ENCODE measurements at regions not wholly inside any gene's neighbourhood (a gene's known extent, or its start where the extent isn't known, plus 50 kb on each side); places are given as distances from the start of the nearest gene placed in this dataset.
"Not testable (repeated sequence)": the region's sequence is repeated elsewhere in the genome, so short reads cannot be mapped to it uniquely, and the experiment has no call there.

- intact Hi-C loops (cut with DNase I; ENCODE audit: low total_unique reads), result no loop called here
- no peak for TF ChIP-seq CTCF (IDR thresholded peaks at IDR 0.05)
- TF ChIP-seq POLR2A (IDR thresholded peaks at IDR 0.05), result no peak
- Histone ChIP-seq H3K4me1 (no peaks in the 10 kb centered on the region), H3K36me3 (no peaks in the 10 kb centered on the region), H3K4me3 (no peak overlapping the region), H3K27ac (no peak overlapping the region), H3K9me3 (peaks cover 0 to 5% of the 10 kb centered on the region in 2 donors), H3K27me3 (no peaks in the 10 kb centered on the region)
- DNase-seq, result no peak
These were observed 1042.0 kb downstream of the DNAJB9 start for GRCh38 chr7:109611656-109612055.

GRCh38 chr7:109616551-109617069, 1046.9 kb downstream of the DNAJB9 start:
- no peak for DNase-seq
- Histone ChIP-seq H3K36me3 (no peaks in the 10 kb centered on the region), H3K9me3 (peaks cover 0 to 5% of the 10 kb centered on the region in 2 donors), H3K27me3 (peaks cover 0 to 4% of the 10 kb centered on the region in 2 donors), H3K4me3 (no peak overlapping the region), H3K27ac (no peak overlapping the region), H3K4me1 (no peaks in the 10 kb centered on the region)
- intact Hi-C loops (cut with DNase I; ENCODE audit: low total_unique reads), result no loop called here
- TF ChIP-seq CTCF (IDR thresholded peaks at IDR 0.05), result no peak
- no peak for TF ChIP-seq POLR2A (IDR thresholded peaks at IDR 0.05)

- DNase-seq, result no peak
- no peak overlapping the region for H3K4me3 ChIP-seq
- peaks cover 0 to 4% of the 10 kb centered on the region in 2 donors for H3K27me3 ChIP-seq
- intact Hi-C loops (cut with DNase I; ENCODE audit: low total_unique reads), result no loop called here
- no peaks in the 10 kb centered on the region for H3K9me3 ChIP-seq
- no peak overlapping the region for H3K27ac ChIP-seq
- H3K36me3 ChIP-seq, result no peaks in the 10 kb centered on the region
- TF ChIP-seq CTCF (IDR thresholded peaks at IDR 0.05) (no peak), POLR2A (IDR thresholded peaks at IDR 0.05) (no peak)
- H3K4me1 ChIP-seq, result no peaks in the 10 kb centered on the region
These were observed 1052.6 kb downstream of the DNAJB9 start for GRCh38 chr7:109622320-109622719.

- H3K27ac ChIP-seq; H3K36me3 ChIP-seq; H3K4me1 ChIP-seq; intact Hi-C loops (cut with DNase I; ENCODE audit: low total_unique reads); H3K27me3 ChIP-seq; H3K9me3 ChIP-seq; DNase-seq; H3K4me3 ChIP-seq: not testable (repeated sequence)
These were observed 1063.2 kb downstream of the DNAJB9 start for GRCh38 chr7:109632890-109633289.

- no peak for TF ChIP-seq POLR2A (IDR thresholded peaks at IDR 0.05)
- no peak for TF ChIP-seq CTCF (IDR thresholded peaks at IDR 0.05)
- no peaks in the 10 kb centered on the region for H3K27me3 ChIP-seq
- H3K9me3 ChIP-seq, result no peaks in the 10 kb centered on the region
- no peak for DNase-seq
- H3K36me3 ChIP-seq, result no peaks in the 10 kb centered on the region
- no peak overlapping the region for H3K4me3 ChIP-seq
- intact Hi-C loops (cut with DNase I; ENCODE audit: low total_unique reads), result no loop called here
- no peak overlapping the region for H3K27ac ChIP-seq
- H3K4me1 ChIP-seq, result no peaks in the 10 kb centered on the region
These were observed 1065.7 kb downstream of the DNAJB9 start for GRCh38 chr7:109635374-109635773.

GRCh38 chr7:109637428-109637990, 1067.8 kb downstream of the DNAJB9 start:
- Histone ChIP-seq H3K27me3 (no peaks in the 10 kb centered on the region), H3K4me1 (no peaks in the 10 kb centered on the region), H3K9me3 (no peaks in the 10 kb centered on the region), H3K27ac (no peak overlapping the region), H3K4me3 (no peak overlapping the region), H3K36me3 (no peaks in the 10 kb centered on the region)
- intact Hi-C loops (cut with DNase I; ENCODE audit: low total_unique reads), result no loop called here
- no peak for TF ChIP-seq CTCF (IDR thresholded peaks at IDR 0.05)
- no peak for TF ChIP-seq POLR2A (IDR thresholded peaks at IDR 0.05)
- DNase-seq, result no peak

Measured in uterus (tissue), 3 donors.